ENCODE measurements at regions not wholly inside any gene's neighbourhood (a gene's known extent, or its start where the extent isn't known, plus 50 kb on each side); places are given as distances from the start of the nearest gene placed in this dataset.
"Not testable (repeated sequence)": the region's sequence is repeated elsewhere in the genome, so short reads cannot be mapped to it uniquely, and the experiment has no call there.

GRCh38 chr10:23512355-23513058 lies 73.6 kb downstream of the OTUD1 start:
- Mint-ChIP-seq H3K9me3 (ENCODE audit: low read depth) (peaks cover 16% of the 10 kb centered on the region), H3K27ac (ENCODE audit: unreplicated experiment) (no peak overlapping the region), H3K4me3 (ENCODE audit: unreplicated experiment) (no peak overlapping the region), H3K27me3 (ENCODE audit: low read depth) (peaks cover 3% of the 10 kb centered on the region), H3K36me3 (ENCODE audit: low read depth) (no peaks in the 10 kb centered on the region), H3K4me1 (ENCODE audit: low read depth) (no peaks in the 10 kb centered on the region)
- no peak for TF ChIP-seq CTCF (IDR thresholded peaks at IDR 0.05)
- DNase-seq (ENCODE audit: low spot score): no peak

- DNase-seq (ENCODE audit: low spot score); H3K4me1 Mint-ChIP-seq (ENCODE audit: low read depth); H3K27me3 Mint-ChIP-seq (ENCODE audit: low read depth); H3K27ac Mint-ChIP-seq (ENCODE audit: unreplicated experiment); H3K4me3 Mint-ChIP-seq (ENCODE audit: unreplicated experiment); H3K36me3 Mint-ChIP-seq (ENCODE audit: low read depth): not testable (repeated sequence)
- H3K9me3 Mint-ChIP-seq (ENCODE audit: low read depth): peaks cover 12% of the 10 kb centered on the region
These were observed 74.7 kb downstream of the OTUD1 start for GRCh38 chr10:23513621-23514020.

- no peak for DNase-seq (ENCODE audit: low spot score)
- TF ChIP-seq CTCF (IDR thresholded peaks at IDR 0.05): no peak
- peaks cover 6% of the 10 kb centered on the region for H3K27me3 Mint-ChIP-seq (ENCODE audit: low read depth)
- no peak overlapping the region for H3K4me3 Mint-ChIP-seq (ENCODE audit: unreplicated experiment)
- H3K27ac Mint-ChIP-seq (ENCODE audit: unreplicated experiment): no peak overlapping the region
- no peaks in the 10 kb centered on the region for H3K4me1 Mint-ChIP-seq (ENCODE audit: low read depth)
- H3K9me3 Mint-ChIP-seq (ENCODE audit: low read depth): peaks cover 9% of the 10 kb centered on the region
- no peaks in the 10 kb centered on the region for H3K36me3 Mint-ChIP-seq (ENCODE audit: low read depth)
These were observed 75.4 kb downstream of the OTUD1 start for GRCh38 chr10:23514321-23514720.

DNA sequence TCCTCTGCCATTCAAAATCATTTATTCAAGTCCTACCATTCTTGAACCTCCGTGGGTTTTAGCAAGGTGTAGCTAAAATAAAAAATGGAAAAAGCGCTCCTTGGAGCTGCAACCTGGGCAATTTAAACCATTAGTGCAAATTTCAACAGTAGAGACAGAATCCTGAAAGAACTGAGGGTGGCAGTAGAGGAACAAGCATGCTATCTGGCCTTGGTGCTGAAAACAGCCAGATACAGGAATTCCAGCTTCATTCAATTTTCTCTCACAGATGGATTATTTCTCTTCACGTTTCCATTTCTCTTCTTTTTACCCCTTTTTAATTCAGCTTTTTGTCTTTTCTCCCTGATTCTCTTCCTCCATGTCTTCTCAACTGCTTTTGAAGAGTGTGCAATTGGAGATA lies 77.7 kb downstream of the OTUD1 start:
- peak; percentile 74 for TF ChIP-seq CTCF (IDR thresholded peaks at IDR 0.05)
- Mint-ChIP-seq H3K27me3 (ENCODE audit: low read depth) (peaks cover 13% of the 10 kb centered on the region), H3K9me3 (ENCODE audit: low read depth) (peaks cover 9% of the 10 kb centered on the region), H3K4me1 (ENCODE audit: low read depth) (no peaks in the 10 kb centered on the region), H3K36me3 (ENCODE audit: low read depth) (no peaks in the 10 kb centered on the region), H3K27ac (ENCODE audit: unreplicated experiment) (no peak overlapping the region), H3K4me3 (ENCODE audit: unreplicated experiment) (no peak overlapping the region)
- no peak for DNase-seq (ENCODE audit: low spot score)

GRCh38 chr10:23517155-23517554 lies 78.3 kb downstream of the OTUD1 start:
- DNase-seq (ENCODE audit: low spot score): no peak
- TF ChIP-seq CTCF (IDR thresholded peaks at IDR 0.05): no peak
- no peaks in the 10 kb centered on the region for H3K36me3 Mint-ChIP-seq (ENCODE audit: low read depth)
- no peak overlapping the region for H3K4me3 Mint-ChIP-seq (ENCODE audit: unreplicated experiment)
- H3K27me3 Mint-ChIP-seq (ENCODE audit: low read depth): peaks cover 14% of the 10 kb centered on the region
- no peak overlapping the region for H3K27ac Mint-ChIP-seq (ENCODE audit: unreplicated experiment)
- no peaks in the 10 kb centered on the region for H3K4me1 Mint-ChIP-seq (ENCODE audit: low read depth)
- peaks cover 8% of the 10 kb centered on the region for H3K9me3 Mint-ChIP-seq (ENCODE audit: low read depth)

GRCh38 chr10:23521735-23522134 lies 82.9 kb downstream of the OTUD1 start:
- TF ChIP-seq CTCF (IDR thresholded peaks at IDR 0.05): no peak
- no peak overlapping the region for H3K27ac Mint-ChIP-seq (ENCODE audit: unreplicated experiment)
- H3K27me3 Mint-ChIP-seq (ENCODE audit: low read depth): peaks cover 12% of the 10 kb centered on the region
- no peak overlapping the region for H3K4me3 Mint-ChIP-seq (ENCODE audit: unreplicated experiment)
- H3K4me1 Mint-ChIP-seq (ENCODE audit: low read depth): no peaks in the 10 kb centered on the region
- no peaks in the 10 kb centered on the region for H3K9me3 Mint-ChIP-seq (ENCODE audit: low read depth)
- DNase-seq (ENCODE audit: low spot score): no peak
- no peaks in the 10 kb centered on the region for H3K36me3 Mint-ChIP-seq (ENCODE audit: low read depth)
